ENCODE measurements at regions not wholly inside any gene's neighbourhood (a gene's known extent, or its start where the extent isn't known, plus 50 kb on each side); places are given as distances from the start of the nearest gene placed in this dataset.

GRCh38 chr3:117618462-117618861, 908.9 kb downstream of the TUSC7 start:
- TF ChIP-seq POLR2A (IDR thresholded peaks at IDR 0.05) (no peak), CTCF (IDR thresholded peaks at IDR 0.05) (no peak), POLR2AphosphoS5 (IDR thresholded peaks at IDR 0.05) (no peak), EP300 (IDR thresholded peaks at IDR 0.05) (no peak)
